ENCODE measurements at regions not wholly inside any gene's neighbourhood (a gene's known extent, or its start where the extent isn't known, plus 50 kb on each side); places are given as distances from the start of the nearest gene placed in this dataset.

DNA sequence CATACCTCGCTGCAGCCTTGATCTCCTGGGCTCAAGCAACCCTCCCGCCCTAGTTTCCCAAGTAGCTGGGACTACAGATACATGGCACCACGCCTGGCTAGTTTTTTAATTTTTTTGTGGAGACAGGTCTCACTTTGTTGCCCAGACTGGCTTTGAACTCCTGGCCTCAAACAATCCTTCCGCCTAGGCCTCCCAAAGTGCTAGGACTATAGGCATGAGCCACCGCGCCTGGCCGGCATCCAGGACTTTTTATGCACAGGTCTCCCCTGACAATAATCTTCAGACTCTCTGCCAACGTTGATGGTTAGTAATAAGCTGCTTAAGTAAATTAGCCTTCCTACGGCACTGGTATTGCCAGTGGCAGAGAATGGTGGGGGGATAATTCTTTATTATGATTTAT is 110.5 kb upstream of the MTHFD1L start:
- DNase-seq (ENCODE audit: low read depth, low spot score): no peak
- Histone ChIP-seq H4K20me1 (replicated peaks; ENCODE audit: control insufficient read depth, extremely low read depth, insufficient read depth, low read length) (no peaks in the 10 kb centered on the region), H3K4me3 (replicated peaks in 1 of 3; ENCODE audit: insufficient read depth in 1 of 3, low read depth in 1 of 3, low read length in 3 of 3) (no peak overlapping the region), H3K4me1 (ENCODE audit: control insufficient read depth, extremely low read depth, insufficient read depth, low read length) (peaks cover 2% of the 10 kb centered on the region), H3K9me3 (replicated peaks; ENCODE audit: control insufficient read depth, insufficient read depth, low read length) (no peaks in the 10 kb centered on the region), H3K36me3 (ENCODE audit: control insufficient read depth in 2 of 2, extremely low read depth in 1 of 2, insufficient read depth in 2 of 2, low read length in 2 of 2) (no peaks in the 10 kb centered on the region), H3K27ac (ENCODE audit: insufficient read depth, low read depth, low read length) (no peak overlapping the region), H3K4me2 (ENCODE audit: insufficient read depth, low read length) (no peak overlapping the region), H3K79me2 (ENCODE audit: control insufficient read depth, insufficient read depth, low read length) (no peaks in the 10 kb centered on the region), H2AFZ (ENCODE audit: low read depth, low read length) (no peak overlapping the region), H3K9me1 (replicated peaks; ENCODE audit: control insufficient read depth, extremely low read depth, insufficient read depth, low read length) (no peaks in the 10 kb centered on the region), H3K27me3 (ENCODE audit: control insufficient read depth in 2 of 2, insufficient read depth in 2 of 2, low read length in 2 of 2) (no peaks in the 10 kb centered on the region), H3K9ac (replicated peaks; ENCODE audit: extremely low read depth, insufficient read depth, low read length) (no peak overlapping the region)
- no TSS peak for BruUV-seq (replicated peaks)
- intact Hi-C loops (cut with micrococcal nuclease) (no loop called here), dilution Hi-C loops (cut with MboI; ENCODE audit: extremely low pct_ligation_motif_present, low sequenced_read_pairs) (no loop called here)
- FAIRE-seq: no peak
- TF ChIP-seq, protein P1, sequence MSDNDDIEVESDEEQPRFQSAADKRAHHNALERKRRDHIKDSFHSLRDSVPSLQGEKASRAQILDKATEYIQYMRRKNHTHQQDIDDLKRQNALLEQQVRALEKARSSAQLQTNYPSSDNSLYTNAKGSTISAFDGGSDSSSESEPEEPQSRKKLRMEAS (IDR thresholded peaks at IDR 0.05; ENCODE audit: insufficient read depth, insufficient read length): no peak
- TF ChIP-seq GATA2 (IDR thresholded peaks at IDR 0.05; ENCODE audit: insufficient read depth, insufficient read length, low read depth, low read length): no peak
- TF ChIP-seq EZH2 (IDR thresholded peaks at IDR 0.05; ENCODE audit: borderline replicate concordance, low read depth, low read length, severe bottlenecking): no peak
- no peak for TF ChIP-seq POLR2AphosphoS5 (IDR thresholded peaks at IDR 0.05; ENCODE audit: insufficient read depth, low read depth, low read length)
- TF ChIP-seq MYC (IDR thresholded peaks at IDR 0.05; ENCODE audit: low read depth, low read length): no peak
- no peak for TF ChIP-seq JUN (IDR thresholded peaks at IDR 0.05; ENCODE audit: borderline replicate concordance, insufficient read depth, insufficient read length, low read depth)
- no peak for TF ChIP-seq FOS (IDR thresholded peaks at IDR 0.05; ENCODE audit: borderline replicate concordance, insufficient read depth, low read length)
- no peak for TF ChIP-seq POLR2A (IDR thresholded peaks at IDR 0.05; ENCODE audit: low read depth, low read length)
- TF ChIP-seq, protein P2, sequence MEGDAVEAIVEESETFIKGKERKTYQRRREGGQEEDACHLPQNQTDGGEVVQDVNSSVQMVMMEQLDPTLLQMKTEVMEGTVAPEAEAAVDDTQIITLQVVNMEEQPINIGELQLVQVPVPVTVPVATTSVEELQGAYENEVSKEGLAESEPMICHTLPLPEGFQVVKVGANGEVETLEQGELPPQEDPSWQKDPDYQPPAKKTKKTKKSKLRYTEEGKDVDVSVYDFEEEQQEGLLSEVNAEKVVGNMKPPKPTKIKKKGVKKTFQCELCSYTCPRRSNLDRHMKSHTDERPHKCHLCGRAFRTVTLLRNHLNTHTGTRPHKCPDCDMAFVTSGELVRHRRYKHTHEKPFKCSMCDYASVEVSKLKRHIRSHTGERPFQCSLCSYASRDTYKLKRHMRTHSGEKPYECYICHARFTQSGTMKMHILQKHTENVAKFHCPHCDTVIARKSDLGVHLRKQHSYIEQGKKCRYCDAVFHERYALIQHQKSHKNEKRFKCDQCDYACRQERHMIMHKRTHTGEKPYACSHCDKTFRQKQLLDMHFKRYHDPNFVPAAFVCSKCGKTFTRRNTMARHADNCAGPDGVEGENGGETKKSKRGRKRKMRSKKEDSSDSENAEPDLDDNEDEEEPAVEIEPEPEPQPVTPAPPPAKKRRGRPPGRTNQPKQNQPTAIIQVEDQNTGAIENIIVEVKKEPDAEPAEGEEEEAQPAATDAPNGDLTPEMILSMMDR (IDR thresholded peaks at IDR 0.05; ENCODE audit: extremely low read depth in 1 of 2, insufficient read depth in 1 of 2, low read depth in 1 of 2, low read length in 2 of 2): no peak
- CTCF ChIA-PET: interaction anchor here (1.2 kb wide), 1 partner anchor 337 kb away, joined by 4 read pairs; no protein-coding TSS in a partner anchor
- POLR2A ChIA-PET: no interaction called here

Measured in endothelial cell of umbilical vein (primary cell).